Caco-2 (cell line): ENCODE measurements at regions not wholly inside any gene's neighbourhood (a gene's known extent, or its start where the extent isn't known, plus 50 kb on each side); places are given as distances from the start of the nearest gene placed in this dataset.

Source experiments
- BruUV-seq: library from RNA; stranded (reverse); fragments of 400-500 nt; replicated peaks from 2 replicates; lab custom pipeline; 2021; lab: Mats Ljungman, UMichigan
- CTCF ChIA-PET: fragments of 300-600 bp; sonication (Branson Sonifier 250); formaldehyde crosslinking; loops from one replicate; lab custom pipeline; 2022; ENCODE audit warnings: antibody characterized with exemption; lab: Charles Lee
- POLR2A ChIA-PET: fragments of 300-600 bp; sonication (Branson Sonifier 250); formaldehyde crosslinking; loops from one replicate; lab custom pipeline; 2022; ENCODE audit warnings: antibody characterized with exemption; lab: Charles Lee
- DNase-seq, 2 experiments: peaks; one replicate each; pipeline versions ENCODE4 v3.0.0 to v3.0.0-alpha.2; 2020 to 2022
- H3K27me3 ChIP-seq: replicated peaks from 2 replicates; pipeline ENCODE4 v1.6.0; 2011; ENCODE audit warnings: low read length; ENCODE audit not compliant: control insufficient read depth, insufficient read depth
- H3K36me3 ChIP-seq: 2 replicates; pipeline ENCODE4 v1.5.1; 2011; ENCODE audit warnings: low read length; ENCODE audit not compliant: control insufficient read depth, insufficient read depth
- H3K4me1 ChIP-seq: fragments of 250-450 bp; sonication (Bioruptor Pico); 2 replicates; pipeline ENCODE4 v1.5.1; 2020; ENCODE audit warnings: mild to moderate bottlenecking
- H3K4me3 ChIP-seq: 2 replicates; pipeline ENCODE4 v1.5.1; 2011; ENCODE audit warnings: low read depth, mild to moderate bottlenecking, control low read depth, low read length
- H3K9me3 ChIP-seq: fragments of 250-450 bp; sonication (Bioruptor Pico); 2 replicates; pipeline ENCODE4 v1.5.1; 2020; ENCODE audit warnings: mild to moderate bottlenecking, moderate library complexity
- H3K27ac Mint-ChIP-seq: one replicate; pipeline ENCODE4 v1.8.0; 2022; ENCODE audit warnings: mixed read lengths; ENCODE audit not compliant: unreplicated experiment
- H3K27me3 Mint-ChIP-seq: one replicate; pipeline ENCODE4 v1.8.0; 2022; ENCODE audit warnings: mixed read lengths; ENCODE audit not compliant: insufficient read depth, unreplicated experiment
- H3K36me3 Mint-ChIP-seq: one replicate; pipeline ENCODE4 v1.8.0; 2022; ENCODE audit warnings: mild to moderate bottlenecking, mixed read lengths; ENCODE audit not compliant: insufficient read depth, unreplicated experiment
- H3K4me1 Mint-ChIP-seq: one replicate; pipeline ENCODE4 v1.8.0; 2022; ENCODE audit warnings: low read depth, mixed read lengths; ENCODE audit not compliant: unreplicated experiment
- H3K4me3 Mint-ChIP-seq: one replicate; pipeline ENCODE4 v1.8.0; 2022; ENCODE audit warnings: mild to moderate bottlenecking, moderate library complexity, mixed read lengths; ENCODE audit not compliant: unreplicated experiment
- H3K9me3 Mint-ChIP-seq: one replicate; pipeline ENCODE4 v1.8.0; 2022; ENCODE audit warnings: mixed read lengths; ENCODE audit not compliant: unreplicated experiment
- intact Hi-C: fragments of 100-400 bp; cut with micrococcal nuclease; formaldehyde crosslinking; loops from one replicate; pipeline ENCODE4 v1.10.0; 2022; ENCODE audit not compliant: unreplicated experiment
- TF ChIP-seq, protein P1 (sequence below), 2 experiments: fragments of 200-600 bp in 1 of 2; IDR thresholded peaks; 1 replicate in 1 of 2; 2 replicates in 1 of 2; pipeline versions ENCODE4 v1.5.1 to v1.8.0; 2011 to 2022; ENCODE audit warnings: antibody characterized with exemption in 1 of 2, control low read depth in 1 of 2, inconsistent platforms in 1 of 2, low read depth in 1 of 2, low read length in 1 of 2, mild to moderate bottlenecking in 1 of 2, moderate library complexity in 1 of 2; ENCODE audit not compliant: insufficient read depth in 1 of 2, severe bottlenecking in 1 of 2, unreplicated experiment in 1 of 2

DNA sequence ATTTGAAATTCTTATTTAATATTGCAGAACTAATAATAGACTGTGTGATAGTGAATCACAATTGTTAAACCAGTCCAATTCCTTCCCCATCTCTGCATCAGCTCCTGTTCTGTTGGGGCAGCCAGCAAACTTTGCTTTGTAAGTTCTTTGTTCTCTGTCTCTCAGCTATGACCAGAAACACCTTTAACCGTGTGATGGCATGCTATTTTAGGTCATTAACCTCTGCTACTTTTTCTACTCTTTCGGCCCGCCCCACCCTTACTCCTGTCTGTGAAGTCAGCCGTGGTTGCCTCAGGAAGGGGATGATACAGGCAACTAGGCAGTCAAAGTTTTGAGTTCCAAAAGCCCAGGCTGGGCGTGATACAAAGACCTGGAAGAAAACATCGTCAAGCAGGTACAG, 51.3 kb upstream of the EGFL6 start:
- ChIA-PET CTCF (no interaction called here), POLR2A (no interaction called here)
- Histone ChIP-seq H3K9me3 (no peaks in the 10 kb centered on the region), H3K4me1 (no peaks in the 10 kb centered on the region), H3K27me3 (no peaks in the 10 kb centered on the region), H3K36me3 (no peaks in the 10 kb centered on the region), H3K4me3 (no peak overlapping the region)
- no TSS peak for BruUV-seq
- H3K4me1 Mint-ChIP-seq, result no peaks in the 10 kb centered on the region
- intact Hi-C loops, result no loop called here
- TF ChIP-seq, protein P1, sequence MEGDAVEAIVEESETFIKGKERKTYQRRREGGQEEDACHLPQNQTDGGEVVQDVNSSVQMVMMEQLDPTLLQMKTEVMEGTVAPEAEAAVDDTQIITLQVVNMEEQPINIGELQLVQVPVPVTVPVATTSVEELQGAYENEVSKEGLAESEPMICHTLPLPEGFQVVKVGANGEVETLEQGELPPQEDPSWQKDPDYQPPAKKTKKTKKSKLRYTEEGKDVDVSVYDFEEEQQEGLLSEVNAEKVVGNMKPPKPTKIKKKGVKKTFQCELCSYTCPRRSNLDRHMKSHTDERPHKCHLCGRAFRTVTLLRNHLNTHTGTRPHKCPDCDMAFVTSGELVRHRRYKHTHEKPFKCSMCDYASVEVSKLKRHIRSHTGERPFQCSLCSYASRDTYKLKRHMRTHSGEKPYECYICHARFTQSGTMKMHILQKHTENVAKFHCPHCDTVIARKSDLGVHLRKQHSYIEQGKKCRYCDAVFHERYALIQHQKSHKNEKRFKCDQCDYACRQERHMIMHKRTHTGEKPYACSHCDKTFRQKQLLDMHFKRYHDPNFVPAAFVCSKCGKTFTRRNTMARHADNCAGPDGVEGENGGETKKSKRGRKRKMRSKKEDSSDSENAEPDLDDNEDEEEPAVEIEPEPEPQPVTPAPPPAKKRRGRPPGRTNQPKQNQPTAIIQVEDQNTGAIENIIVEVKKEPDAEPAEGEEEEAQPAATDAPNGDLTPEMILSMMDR (IDR thresholded peaks at IDR 0.05; ENCODE audit: insufficient read depth in 1 of 2, low read depth in 1 of 2, low read length in 1 of 2, severe bottlenecking in 1 of 2, unreplicated experiment in 1 of 2), result no peak
- no peaks in the 10 kb centered on the region for H3K36me3 Mint-ChIP-seq
- no peak overlapping the region for H3K4me3 Mint-ChIP-seq
- H3K27ac Mint-ChIP-seq, result no peak overlapping the region
- H3K9me3 Mint-ChIP-seq, result no peaks in the 10 kb centered on the region
- DNase-seq, result no peak
- no peaks in the 10 kb centered on the region for H3K27me3 Mint-ChIP-seq

DNA sequence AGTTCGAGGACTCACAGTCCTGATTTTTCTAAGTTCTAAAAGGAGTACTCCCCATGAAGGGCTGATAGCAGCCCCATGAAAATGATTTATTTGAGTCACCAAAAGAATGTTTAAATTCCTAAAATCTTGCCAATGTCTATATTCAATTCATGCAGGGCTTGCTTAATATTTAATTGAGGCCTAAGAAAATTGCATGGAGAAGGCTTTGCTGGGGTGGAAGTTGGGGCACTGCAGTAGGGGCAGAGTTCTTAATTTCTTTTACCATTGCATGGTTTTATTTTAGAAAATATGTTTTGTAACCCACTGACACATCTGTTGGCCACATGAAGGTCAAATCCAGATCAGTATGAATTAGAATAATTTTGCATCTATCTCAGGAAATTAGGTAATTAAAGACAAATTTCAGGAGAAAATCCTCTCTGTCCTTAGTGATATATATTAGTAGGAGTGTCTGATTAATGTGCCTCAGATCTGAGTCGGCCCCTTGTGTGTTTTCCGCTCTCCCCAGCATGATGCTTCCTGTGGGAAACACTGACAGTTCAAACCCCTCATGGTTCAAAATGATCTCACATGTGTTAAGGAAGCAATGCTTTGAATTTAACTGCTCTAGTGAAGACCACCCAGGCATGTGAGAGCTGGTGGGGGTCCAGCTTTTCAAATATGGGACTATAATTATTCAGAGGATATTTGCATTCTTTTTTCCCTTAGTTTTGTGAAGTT, 54.0 kb upstream of the EGFL6 start:
- no TSS peak for BruUV-seq
- no peak for DNase-seq
- H3K4me3 ChIP-seq, result no peak overlapping the region
- intact Hi-C loops, result no loop called here
- H3K27me3 ChIP-seq, result no peaks in the 10 kb centered on the region
- H3K9me3 ChIP-seq, result no peaks in the 10 kb centered on the region
- no peak overlapping the region for H3K4me3 Mint-ChIP-seq
- ChIA-PET CTCF (no interaction called here), POLR2A (no interaction called here)
- no peaks in the 10 kb centered on the region for H3K9me3 Mint-ChIP-seq
- no peaks in the 10 kb centered on the region for H3K4me1 Mint-ChIP-seq
- H3K27me3 Mint-ChIP-seq, result no peaks in the 10 kb centered on the region
- no peaks in the 10 kb centered on the region for H3K4me1 ChIP-seq
- no peaks in the 10 kb centered on the region for H3K36me3 ChIP-seq
- H3K36me3 Mint-ChIP-seq, result no peaks in the 10 kb centered on the region
- no peak overlapping the region for H3K27ac Mint-ChIP-seq
- TF ChIP-seq, protein P1 (IDR thresholded peaks at IDR 0.05; ENCODE audit: insufficient read depth in 1 of 2, low read depth in 1 of 2, low read length in 1 of 2, severe bottlenecking in 1 of 2, unreplicated experiment in 1 of 2), result no peak

DNA sequence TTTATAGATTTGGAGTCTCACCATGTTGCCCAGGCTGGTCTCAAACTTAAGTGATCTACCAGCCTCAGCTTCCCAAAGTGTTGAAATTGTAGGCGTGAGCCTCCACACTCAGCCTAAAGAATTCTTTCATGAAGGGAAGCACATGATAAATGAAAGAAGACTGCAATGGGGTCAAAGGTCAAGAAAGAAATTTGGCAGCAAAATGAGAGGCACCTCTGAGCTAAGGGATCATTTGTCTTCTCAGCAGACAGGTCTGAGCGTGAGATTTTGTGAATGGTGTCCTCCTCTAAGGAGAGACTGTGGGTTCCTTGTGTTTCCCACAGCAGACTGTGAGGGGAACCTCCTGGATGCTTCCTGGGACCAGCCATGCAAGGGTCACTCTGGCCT, 57.5 kb upstream of the EGFL6 start:
- TF ChIP-seq, protein P1 (IDR thresholded peaks at IDR 0.05; ENCODE audit: insufficient read depth in 1 of 2, low read depth in 1 of 2, low read length in 1 of 2, severe bottlenecking in 1 of 2, unreplicated experiment in 1 of 2), result no peak
- no peak for DNase-seq
- no peaks in the 10 kb centered on the region for H3K4me1 Mint-ChIP-seq
- no peaks in the 10 kb centered on the region for H3K27me3 Mint-ChIP-seq
- no peaks in the 10 kb centered on the region for H3K36me3 Mint-ChIP-seq
- H3K4me3 Mint-ChIP-seq, result no peak overlapping the region
- Histone ChIP-seq H3K4me1 (no peaks in the 10 kb centered on the region), H3K4me3 (no peak overlapping the region), H3K27me3 (no peaks in the 10 kb centered on the region), H3K9me3 (no peaks in the 10 kb centered on the region), H3K36me3 (no peaks in the 10 kb centered on the region)
- no TSS peak for BruUV-seq
- H3K27ac Mint-ChIP-seq, result no peak overlapping the region
- H3K9me3 Mint-ChIP-seq, result no peaks in the 10 kb centered on the region
- intact Hi-C loops, result no loop called here
- ChIA-PET POLR2A (no interaction called here), CTCF (no interaction called here)
